ENCODE measurements at regions not wholly inside any gene's neighbourhood (a gene's known extent, or its start where the extent isn't known, plus 50 kb on each side); places are given as distances from the start of the nearest gene placed in this dataset.

DNA sequence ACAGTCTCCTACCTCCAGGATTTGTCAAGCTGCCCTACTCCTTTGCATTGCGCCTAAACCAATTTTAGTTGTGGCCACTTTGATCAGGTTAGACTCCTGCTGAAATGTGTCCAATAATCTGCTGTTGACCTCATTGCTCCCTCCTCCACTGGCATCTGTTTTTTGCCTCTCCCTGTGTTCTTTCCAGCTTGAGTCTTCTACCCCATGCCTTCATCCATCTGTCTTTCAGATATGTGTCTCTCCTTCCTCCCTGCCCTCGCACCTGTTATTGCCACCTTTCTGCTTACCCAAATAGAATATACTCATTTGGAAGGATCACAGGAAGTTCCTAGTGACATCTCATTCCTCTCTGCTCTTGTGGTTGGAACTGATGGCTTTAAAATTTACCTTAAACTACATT, 366.6 kb upstream of the CLNK start:
- TF ChIP-seq, protein P1, sequence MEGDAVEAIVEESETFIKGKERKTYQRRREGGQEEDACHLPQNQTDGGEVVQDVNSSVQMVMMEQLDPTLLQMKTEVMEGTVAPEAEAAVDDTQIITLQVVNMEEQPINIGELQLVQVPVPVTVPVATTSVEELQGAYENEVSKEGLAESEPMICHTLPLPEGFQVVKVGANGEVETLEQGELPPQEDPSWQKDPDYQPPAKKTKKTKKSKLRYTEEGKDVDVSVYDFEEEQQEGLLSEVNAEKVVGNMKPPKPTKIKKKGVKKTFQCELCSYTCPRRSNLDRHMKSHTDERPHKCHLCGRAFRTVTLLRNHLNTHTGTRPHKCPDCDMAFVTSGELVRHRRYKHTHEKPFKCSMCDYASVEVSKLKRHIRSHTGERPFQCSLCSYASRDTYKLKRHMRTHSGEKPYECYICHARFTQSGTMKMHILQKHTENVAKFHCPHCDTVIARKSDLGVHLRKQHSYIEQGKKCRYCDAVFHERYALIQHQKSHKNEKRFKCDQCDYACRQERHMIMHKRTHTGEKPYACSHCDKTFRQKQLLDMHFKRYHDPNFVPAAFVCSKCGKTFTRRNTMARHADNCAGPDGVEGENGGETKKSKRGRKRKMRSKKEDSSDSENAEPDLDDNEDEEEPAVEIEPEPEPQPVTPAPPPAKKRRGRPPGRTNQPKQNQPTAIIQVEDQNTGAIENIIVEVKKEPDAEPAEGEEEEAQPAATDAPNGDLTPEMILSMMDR (IDR thresholded peaks at IDR 0.05), result no peak
- TF ChIP-seq POLR2AphosphoS5 (IDR thresholded peaks at IDR 0.05), result no peak
